ENCODE measurements at regions not wholly inside any gene's neighbourhood (a gene's known extent, or its start where the extent isn't known, plus 50 kb on each side); places are given as distances from the start of the nearest gene placed in this dataset.

DNA sequence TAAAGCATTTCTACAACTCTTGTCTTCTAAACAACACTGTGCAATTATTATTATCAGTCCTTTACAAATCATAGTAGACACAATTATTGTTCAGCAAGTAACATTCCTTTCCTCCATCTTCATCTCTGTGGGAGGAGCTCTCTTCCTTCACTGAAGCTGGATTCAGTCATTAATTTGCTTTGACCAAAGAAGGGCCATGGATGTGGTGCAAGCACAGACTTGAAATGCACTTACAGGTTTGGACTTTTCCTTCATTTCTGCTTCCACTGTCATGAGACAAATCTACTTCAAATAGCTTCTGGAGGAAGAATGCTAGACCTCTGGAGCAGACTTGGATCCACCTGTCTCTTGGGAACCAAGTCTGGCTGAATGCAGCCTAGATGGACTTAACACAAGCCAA lies 336.6 kb upstream of the SLITRK6 start:
- H3K9ac ChIP-seq (ENCODE audit: control insufficient read depth, extremely low read depth, insufficient read depth, low read length) = no peak overlapping the region
- H3K79me2 ChIP-seq (ENCODE audit: control insufficient read depth, insufficient read depth, low read length) = no peaks in the 10 kb centered on the region
- H4K20me1 ChIP-seq (ENCODE audit: control insufficient read depth, extremely low read depth, insufficient read depth, low read length) = no peaks in the 10 kb centered on the region
- no peaks in the 10 kb centered on the region for H3K9me1 ChIP-seq (ENCODE audit: control insufficient read depth, extremely low read depth, insufficient read depth, low read length)
- DNase-seq (ENCODE audit: low read depth, low spot score) = no peak
- H3K4me1 ChIP-seq (ENCODE audit: control insufficient read depth, extremely low read depth, insufficient read depth, low read length) = no peaks in the 10 kb centered on the region
- no peak overlapping the region for H2AFZ ChIP-seq (ENCODE audit: control insufficient read depth, low read length)
- no peaks in the 10 kb centered on the region for H3K9me3 ChIP-seq (ENCODE audit: control insufficient read depth, low read depth, low read length)
- H3K36me3 ChIP-seq (ENCODE audit: control insufficient read depth in 2 of 2, extremely low read depth in 1 of 2, insufficient read depth in 2 of 2, low read length in 2 of 2) = no peaks in the 10 kb centered on the region
- no peak for TF ChIP-seq EZH2 (IDR thresholded peaks at IDR 0.05; ENCODE audit: low read length)
- H3K27me3 ChIP-seq (ENCODE audit: control insufficient read depth, extremely low read depth, insufficient read depth, low read length) = no peaks in the 10 kb centered on the region
- FAIRE-seq = no peak
- H3K4me3 ChIP-seq (ENCODE audit: control insufficient read depth in 2 of 3, extremely low read depth in 1 of 3, insufficient read depth in 2 of 3, low read depth in 1 of 3, low read length in 3 of 3) = no peak overlapping the region
- dilution Hi-C loops (cut with MboI; ENCODE audit: extremely low pct_ligation_motif_present, low sequenced_read_pairs) = no loop called here
- H3K4me2 ChIP-seq (ENCODE audit: control insufficient read depth, extremely low read depth, insufficient read depth, low read depth, low read length) = no peak overlapping the region
- no peak overlapping the region for H3K27ac ChIP-seq (ENCODE audit: control insufficient read depth, insufficient read depth, low read length)

DNA sequence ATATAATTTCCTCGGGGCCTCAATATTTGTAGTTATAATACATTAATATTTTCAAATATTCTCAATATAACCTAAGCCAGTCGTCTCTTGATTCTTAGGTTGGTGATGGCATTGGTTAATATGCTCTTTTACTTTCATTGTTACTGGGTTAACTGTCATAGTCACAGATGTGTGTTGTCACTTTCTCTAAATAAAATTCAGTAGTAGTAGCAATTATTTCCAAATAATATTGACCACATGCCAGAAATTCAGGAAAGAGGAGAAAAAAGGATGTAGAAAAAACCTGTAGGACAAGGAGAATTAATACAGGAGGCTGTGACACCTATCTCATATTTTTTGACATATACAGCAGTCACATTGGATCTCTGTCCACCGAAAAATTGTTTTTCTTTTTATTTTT lies 322.7 kb upstream of the SLITRK6 start:
- Histone ChIP-seq H3K27ac (ENCODE audit: control insufficient read depth, insufficient read depth, low read length) (no peak overlapping the region), H3K4me2 (ENCODE audit: control insufficient read depth, extremely low read depth, insufficient read depth, low read depth, low read length) (no peak overlapping the region), H3K9me1 (ENCODE audit: control insufficient read depth, extremely low read depth, insufficient read depth, low read length) (no peaks in the 10 kb centered on the region), H3K27me3 (ENCODE audit: control insufficient read depth, extremely low read depth, insufficient read depth, low read length) (no peaks in the 10 kb centered on the region), H2AFZ (ENCODE audit: control insufficient read depth, low read length) (no peak overlapping the region), H3K4me3 (ENCODE audit: control insufficient read depth in 2 of 3, extremely low read depth in 1 of 3, insufficient read depth in 2 of 3, low read depth in 1 of 3, low read length in 3 of 3) (no peak overlapping the region), H3K9ac (ENCODE audit: control insufficient read depth, extremely low read depth, insufficient read depth, low read length) (no peak overlapping the region), H3K36me3 (ENCODE audit: control insufficient read depth in 2 of 2, extremely low read depth in 1 of 2, insufficient read depth in 2 of 2, low read length in 2 of 2) (no peaks in the 10 kb centered on the region), H3K4me1 (ENCODE audit: control insufficient read depth, extremely low read depth, insufficient read depth, low read length) (no peaks in the 10 kb centered on the region), H4K20me1 (ENCODE audit: control insufficient read depth, extremely low read depth, insufficient read depth, low read length) (no peaks in the 10 kb centered on the region), H3K79me2 (ENCODE audit: control insufficient read depth, insufficient read depth, low read length) (no peaks in the 10 kb centered on the region), H3K9me3 (ENCODE audit: control insufficient read depth, low read depth, low read length) (no peaks in the 10 kb centered on the region)
- FAIRE-seq (no peak), DNase-seq (ENCODE audit: low read depth, low spot score) (no peak)
- dilution Hi-C loops (cut with MboI; ENCODE audit: extremely low pct_ligation_motif_present, low sequenced_read_pairs) = no loop called here
- TF ChIP-seq, protein P1, sequence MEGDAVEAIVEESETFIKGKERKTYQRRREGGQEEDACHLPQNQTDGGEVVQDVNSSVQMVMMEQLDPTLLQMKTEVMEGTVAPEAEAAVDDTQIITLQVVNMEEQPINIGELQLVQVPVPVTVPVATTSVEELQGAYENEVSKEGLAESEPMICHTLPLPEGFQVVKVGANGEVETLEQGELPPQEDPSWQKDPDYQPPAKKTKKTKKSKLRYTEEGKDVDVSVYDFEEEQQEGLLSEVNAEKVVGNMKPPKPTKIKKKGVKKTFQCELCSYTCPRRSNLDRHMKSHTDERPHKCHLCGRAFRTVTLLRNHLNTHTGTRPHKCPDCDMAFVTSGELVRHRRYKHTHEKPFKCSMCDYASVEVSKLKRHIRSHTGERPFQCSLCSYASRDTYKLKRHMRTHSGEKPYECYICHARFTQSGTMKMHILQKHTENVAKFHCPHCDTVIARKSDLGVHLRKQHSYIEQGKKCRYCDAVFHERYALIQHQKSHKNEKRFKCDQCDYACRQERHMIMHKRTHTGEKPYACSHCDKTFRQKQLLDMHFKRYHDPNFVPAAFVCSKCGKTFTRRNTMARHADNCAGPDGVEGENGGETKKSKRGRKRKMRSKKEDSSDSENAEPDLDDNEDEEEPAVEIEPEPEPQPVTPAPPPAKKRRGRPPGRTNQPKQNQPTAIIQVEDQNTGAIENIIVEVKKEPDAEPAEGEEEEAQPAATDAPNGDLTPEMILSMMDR (optimal IDR thresholded peaks at IDR 0.05 in 1 of 3, IDR thresholded peaks at IDR 0.05 in 1 of 3, conservative IDR thresholded peaks at IDR 0.05 in 1 of 3; ENCODE audit: extremely low read depth in 1 of 3, insufficient read depth in 2 of 3, low read length in 3 of 3) = no peak
- TF ChIP-seq EZH2 (IDR thresholded peaks at IDR 0.05; ENCODE audit: low read length) = no peak

DNA sequence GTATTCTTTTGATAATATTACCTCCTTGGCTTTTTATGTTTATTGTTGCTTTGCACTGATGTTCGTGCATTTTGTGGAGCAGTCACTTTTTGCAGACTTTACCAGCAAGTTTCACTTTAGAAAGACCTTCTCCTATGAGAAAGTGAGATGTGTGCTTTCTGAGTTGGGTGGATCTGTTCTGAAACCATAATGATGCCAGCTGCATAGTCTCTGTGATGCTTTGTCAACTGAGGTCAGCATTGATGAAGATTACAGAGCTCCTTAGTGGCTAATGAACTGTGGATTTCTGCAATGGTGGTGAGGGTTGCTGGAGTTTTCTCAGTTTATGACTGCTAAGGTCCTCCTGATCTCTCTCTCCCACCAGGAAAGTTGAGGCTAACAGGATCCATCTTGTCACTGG lies 309.9 kb upstream of the SLITRK6 start:
- dilution Hi-C loops (cut with MboI; ENCODE audit: extremely low pct_ligation_motif_present, low sequenced_read_pairs) = no loop called here
- no peaks in the 10 kb centered on the region for H3K4me1 ChIP-seq (ENCODE audit: control insufficient read depth, extremely low read depth, insufficient read depth, low read length)
- H3K9ac ChIP-seq (ENCODE audit: control insufficient read depth, extremely low read depth, insufficient read depth, low read length) = no peak overlapping the region

More for the DNA sequence above, 309.9 kb upstream of the SLITRK6 start:
- FAIRE-seq (no peak), DNase-seq (ENCODE audit: low read depth, low spot score) (no peak)
- H3K27me3 ChIP-seq (ENCODE audit: control insufficient read depth, extremely low read depth, insufficient read depth, low read length) = no peaks in the 10 kb centered on the region
- H3K4me3 ChIP-seq (ENCODE audit: control insufficient read depth in 2 of 3, extremely low read depth in 1 of 3, insufficient read depth in 2 of 3, low read depth in 1 of 3, low read length in 3 of 3) = no peak overlapping the region
- H3K27ac ChIP-seq (ENCODE audit: control insufficient read depth, insufficient read depth, low read length) = no peak overlapping the region
- H3K9me1 ChIP-seq (ENCODE audit: control insufficient read depth, extremely low read depth, insufficient read depth, low read length) = no peaks in the 10 kb centered on the region
- no peak overlapping the region for H3K4me2 ChIP-seq (ENCODE audit: control insufficient read depth, extremely low read depth, insufficient read depth, low read depth, low read length)
- H3K79me2 ChIP-seq (ENCODE audit: control insufficient read depth, insufficient read depth, low read length) = no peaks in the 10 kb centered on the region
- no peak for TF ChIP-seq EZH2 (IDR thresholded peaks at IDR 0.05; ENCODE audit: low read length)
- TF ChIP-seq, protein P1 (optimal IDR thresholded peaks at IDR 0.05 in 1 of 3, IDR thresholded peaks at IDR 0.05 in 1 of 3, conservative IDR thresholded peaks at IDR 0.05 in 1 of 3; ENCODE audit: extremely low read depth in 1 of 3, insufficient read depth in 2 of 3, low read length in 3 of 3) = no peak
- no peak overlapping the region for H2AFZ ChIP-seq (ENCODE audit: control insufficient read depth, low read length)
- no peaks in the 10 kb centered on the region for H3K36me3 ChIP-seq (ENCODE audit: control insufficient read depth in 2 of 2, extremely low read depth in 1 of 2, insufficient read depth in 2 of 2, low read length in 2 of 2)
- peaks cover 3% of the 10 kb centered on the region for H3K9me3 ChIP-seq (ENCODE audit: control insufficient read depth, low read depth, low read length)
- H4K20me1 ChIP-seq (ENCODE audit: control insufficient read depth, extremely low read depth, insufficient read depth, low read length) = no peaks in the 10 kb centered on the region

Data from keratinocyte (primary cell).